A673 (cell line): ENCODE measurements at regions not wholly inside any gene's neighbourhood (a gene's known extent, or its start where the extent isn't known, plus 50 kb on each side); places are given as distances from the start of the nearest gene placed in this dataset.

Source experiments
- BruUV-seq: library from RNA; stranded (reverse); fragments of 400-500 nt; replicated peaks from 2 replicates; lab custom pipeline; 2021; lab: Mats Ljungman, UMichigan
- CTCF ChIA-PET: fragments of 300-600 bp; sonication (Branson Sonifier 250); formaldehyde crosslinking; loops from one replicate; lab custom pipeline; 2022; ENCODE audit warnings: antibody characterized with exemption; lab: Charles Lee
- POLR2A ChIA-PET: fragments of 300-600 bp; sonication (Branson Sonifier 250); formaldehyde crosslinking; loops from one replicate; lab custom pipeline; 2022; ENCODE audit warnings: antibody characterized with exemption; ENCODE audit not compliant: low non-redundant PET; lab: Charles Lee
- DNase-seq: peaks from one replicate; pipeline ENCODE4 v3.0.0-alpha.2; 2015; ENCODE audit warnings: low spot score
- H3K27ac ChIP-seq: fragments of 200-600 bp; sonication (generic); 2 replicates; pipeline ENCODE4 v1.5.1; 2016; ENCODE audit warnings: mixed run types, low read depth, mild to moderate bottlenecking, mixed read lengths, antibody characterized with exemption, low read length; ENCODE audit not compliant: poor library complexity, severe bottlenecking
- H3K27me3 ChIP-seq: fragments of 200-600 bp; sonication (generic); replicated peaks from 2 replicates; pipeline ENCODE4 v1.6.1; 2017; ENCODE audit warnings: mixed run types, low read depth, mild to moderate bottlenecking, mixed read lengths, antibody characterized with exemption, low read length; ENCODE audit not compliant: insufficient read depth, poor library complexity
- H3K36me3 ChIP-seq: fragments of 200-600 bp; sonication (generic); 2 replicates; pipeline ENCODE4 v1.6.1; 2016; ENCODE audit warnings: mixed run types, mild to moderate bottlenecking, mixed read lengths, antibody characterized with exemption, low read length; ENCODE audit not compliant: insufficient read depth, poor library complexity, severe bottlenecking
- H3K4me1 ChIP-seq: fragments of 200-600 bp; sonication (generic); 2 replicates; pipeline ENCODE4 v1.6.1; 2017; ENCODE audit warnings: mixed run types, mild to moderate bottlenecking, mixed read lengths, antibody characterized with exemption, low read length; ENCODE audit not compliant: insufficient read depth, poor library complexity, severe bottlenecking
- H3K4me3 ChIP-seq: fragments of 200-600 bp; sonication (generic); 2 replicates; pipeline ENCODE4 v1.5.1; 2016; ENCODE audit warnings: low read depth, mixed run types, mild to moderate bottlenecking, mixed read lengths, low read length; ENCODE audit not compliant: poor library complexity, severe bottlenecking
- H3K9me3 ChIP-seq: fragments of 200-600 bp; sonication (generic); 2 replicates; pipeline ENCODE4 v1.6.1; 2016; ENCODE audit warnings: mixed run types, low read depth, mild to moderate bottlenecking, mixed read lengths, antibody characterized with exemption, low read length; ENCODE audit not compliant: poor library complexity, severe bottlenecking
- EZH2 ChIP-seq: fragments of 200-600 bp; sonication (generic); IDR thresholded peaks from 2 replicates; pipeline ENCODE4 v1.6.1; 2017; ENCODE audit warnings: borderline replicate concordance, low read depth, mild to moderate bottlenecking, mixed read lengths, antibody characterized with exemption, low read length; ENCODE audit not compliant: poor library complexity, severe bottlenecking
- intact Hi-C: fragments of 100-400 bp; cut with micrococcal nuclease; formaldehyde crosslinking; loops from one replicate; pipeline ENCODE4 v1.10.0; 2022; ENCODE audit not compliant: unreplicated experiment
- TF ChIP-seq, protein P1 (sequence below): fragments of 300-800, 200-600 bp; sonication (generic); conservative IDR thresholded peaks from 2 replicates; pipeline ENCODE4 v1.5.1; 2017; ENCODE audit warnings: low read depth, mild to moderate bottlenecking, antibody characterized with exemption, low read length, moderate library complexity, mixed read lengths

DNA sequence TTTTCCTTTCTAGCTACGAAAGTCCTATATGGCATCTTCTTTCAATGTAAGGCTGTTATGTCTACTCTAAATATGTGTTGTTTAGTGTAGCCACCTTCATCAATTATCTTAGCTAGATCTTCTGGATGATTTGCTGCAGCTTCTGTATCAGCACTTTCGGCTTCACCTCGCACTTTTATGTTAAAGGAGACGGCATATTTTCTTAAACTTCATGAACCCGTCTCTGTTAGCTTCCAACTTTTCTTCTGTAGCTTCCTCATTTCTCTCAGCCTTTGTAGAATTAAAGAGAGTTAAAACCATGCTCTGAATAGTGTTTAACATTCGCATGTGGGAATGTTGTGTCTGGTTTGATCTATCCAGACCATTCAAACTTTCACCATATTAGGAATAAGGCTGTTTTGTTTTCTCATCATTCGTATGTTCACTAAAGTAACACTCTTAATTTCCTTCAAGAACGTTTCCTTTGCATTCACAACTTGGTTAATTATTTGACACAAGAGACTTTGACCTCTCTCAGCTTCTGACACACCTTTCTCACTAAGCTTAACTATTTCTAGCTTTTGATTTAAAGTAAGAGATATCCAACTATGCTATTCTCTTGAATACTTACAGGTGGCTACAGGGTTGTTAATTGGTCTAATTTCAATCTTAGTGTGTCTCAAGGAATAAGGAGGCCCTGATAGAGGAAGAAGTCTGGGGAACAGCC lies 476.8 kb downstream of the GABRG1 start:
- H3K27me3 ChIP-seq = no peaks in the 10 kb centered on the region
- no peak overlapping the region for H3K27ac ChIP-seq
- intact Hi-C loops = no loop called here
- no TSS peak for BruUV-seq
- H3K36me3 ChIP-seq = no peaks in the 10 kb centered on the region
- ChIA-PET POLR2A (no interaction called here), CTCF (no interaction called here)
- H3K9me3 ChIP-seq = no peaks in the 10 kb centered on the region
- DNase-seq = no peak
- H3K4me1 ChIP-seq = no peaks in the 10 kb centered on the region
- TF ChIP-seq, protein P1, sequence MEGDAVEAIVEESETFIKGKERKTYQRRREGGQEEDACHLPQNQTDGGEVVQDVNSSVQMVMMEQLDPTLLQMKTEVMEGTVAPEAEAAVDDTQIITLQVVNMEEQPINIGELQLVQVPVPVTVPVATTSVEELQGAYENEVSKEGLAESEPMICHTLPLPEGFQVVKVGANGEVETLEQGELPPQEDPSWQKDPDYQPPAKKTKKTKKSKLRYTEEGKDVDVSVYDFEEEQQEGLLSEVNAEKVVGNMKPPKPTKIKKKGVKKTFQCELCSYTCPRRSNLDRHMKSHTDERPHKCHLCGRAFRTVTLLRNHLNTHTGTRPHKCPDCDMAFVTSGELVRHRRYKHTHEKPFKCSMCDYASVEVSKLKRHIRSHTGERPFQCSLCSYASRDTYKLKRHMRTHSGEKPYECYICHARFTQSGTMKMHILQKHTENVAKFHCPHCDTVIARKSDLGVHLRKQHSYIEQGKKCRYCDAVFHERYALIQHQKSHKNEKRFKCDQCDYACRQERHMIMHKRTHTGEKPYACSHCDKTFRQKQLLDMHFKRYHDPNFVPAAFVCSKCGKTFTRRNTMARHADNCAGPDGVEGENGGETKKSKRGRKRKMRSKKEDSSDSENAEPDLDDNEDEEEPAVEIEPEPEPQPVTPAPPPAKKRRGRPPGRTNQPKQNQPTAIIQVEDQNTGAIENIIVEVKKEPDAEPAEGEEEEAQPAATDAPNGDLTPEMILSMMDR = no peak
- no peak for TF ChIP-seq EZH2
- H3K4me3 ChIP-seq = no peak overlapping the region

DNA sequence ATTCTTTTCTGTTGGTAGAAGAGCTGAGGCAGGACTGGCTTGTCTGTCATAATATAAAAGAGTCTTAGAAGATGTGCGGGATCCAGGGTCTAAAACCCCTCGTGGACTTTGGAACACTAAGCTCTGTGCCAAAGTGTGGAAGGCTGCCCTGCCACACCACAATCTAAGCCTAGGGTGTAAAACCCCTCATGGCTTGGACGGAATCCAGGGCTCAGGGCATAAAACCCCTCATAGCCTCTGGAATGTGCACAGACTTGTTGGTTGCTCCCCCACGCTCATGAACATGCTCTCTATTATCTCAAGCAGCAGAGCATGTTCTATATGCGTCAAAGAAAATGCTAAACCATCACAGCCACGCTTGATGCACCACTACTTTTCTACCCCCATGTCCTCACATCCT lies 483.6 kb downstream of the GABRG1 start:
- H3K4me1 ChIP-seq = no peaks in the 10 kb centered on the region
- H3K9me3 ChIP-seq = no peaks in the 10 kb centered on the region
- BruUV-seq = no TSS peak
- DNase-seq = no peak
- TF ChIP-seq, protein P1 = no peak
- no peak for TF ChIP-seq EZH2
- no peak overlapping the region for H3K27ac ChIP-seq
- no peaks in the 10 kb centered on the region for H3K36me3 ChIP-seq
- no peaks in the 10 kb centered on the region for H3K27me3 ChIP-seq
- H3K4me3 ChIP-seq = no peak overlapping the region
- ChIA-PET POLR2A (no interaction called here), CTCF (no interaction called here)
- intact Hi-C loops = no loop called here

DNA sequence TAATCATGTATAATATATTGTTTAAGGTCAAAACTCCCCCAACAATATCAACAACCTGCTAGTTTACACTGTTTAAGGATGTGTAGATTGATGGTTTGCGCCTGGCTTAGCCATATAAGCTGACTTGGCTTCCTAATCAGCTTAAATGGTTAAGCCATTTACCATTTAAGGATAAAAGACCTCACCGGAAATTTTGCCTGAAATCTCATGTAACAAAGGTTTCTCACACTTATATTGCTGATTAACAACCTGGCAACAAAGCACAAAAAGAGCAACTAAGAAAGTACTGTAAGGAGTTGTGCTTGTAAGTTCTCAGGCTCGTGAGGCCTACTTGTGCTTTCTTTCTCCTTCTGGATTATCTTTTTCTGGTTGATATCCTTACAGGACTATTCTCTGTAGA lies 485.2 kb downstream of the GABRG1 start:
- Histone ChIP-seq H3K4me3 (no peak overlapping the region), H3K27me3 (no peaks in the 10 kb centered on the region), H3K27ac (no peak overlapping the region), H3K9me3 (no peaks in the 10 kb centered on the region), H3K4me1 (no peaks in the 10 kb centered on the region), H3K36me3 (no peaks in the 10 kb centered on the region)
- CTCF ChIA-PET = no interaction called here
- no TSS peak for BruUV-seq
- TF ChIP-seq, protein P1 = no peak
- TF ChIP-seq EZH2 = no peak
- peak; percentile 3 for DNase-seq
- POLR2A ChIA-PET = no interaction called here
- intact Hi-C loops = no loop called here
